ENCODE measurements at regions not wholly inside any gene's neighbourhood (a gene's known extent, or its start where the extent isn't known, plus 50 kb on each side); places are given as distances from the start of the nearest gene placed in this dataset.
A peak's percentile ranks its signal among the peaks of the same experiment; 100 is the strongest.

DNA sequence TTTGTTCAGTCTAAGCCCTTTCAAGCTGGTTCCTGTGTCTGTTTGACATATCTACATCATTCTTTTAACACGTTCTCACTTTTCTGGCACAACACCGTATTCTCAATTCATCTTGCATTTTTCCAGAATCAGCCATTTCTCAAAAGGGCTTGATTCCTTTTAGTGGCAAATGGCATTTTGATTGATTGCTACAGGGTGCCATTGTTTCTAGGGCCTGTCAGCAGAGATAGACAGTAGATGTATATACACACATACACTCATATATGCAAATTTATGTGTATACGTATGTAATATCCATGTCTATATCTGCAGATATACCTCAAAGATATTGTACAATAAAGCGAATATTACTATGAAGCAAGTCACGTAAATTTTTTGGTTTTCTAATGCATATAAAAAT is 367.9 kb upstream of the TNP1 start:
- no peak overlapping the region for H3K4me3 Mint-ChIP-seq
- peaks cover 15% of the 10 kb centered on the region for H3K4me1 Mint-ChIP-seq
- no peak for ATAC-seq
- no peak overlapping the region for H3K27ac Mint-ChIP-seq
- H3K36me3 Mint-ChIP-seq (ENCODE audit: low read depth), result peaks cover 8% of the 10 kb centered on the region
- CTCF ChIA-PET, result no interaction called here
- intact Hi-C loops (cut with DNase I, micrococcal nuclease), result loop anchor here in 1 of 2 experiments (10.0 kb wide), 1 partner anchor 1213 kb away; the partner anchor contains the start of gene MREG
- DNase-seq, result no peak
- H3K9me3 Mint-ChIP-seq (ENCODE audit: low read depth), result peaks cover 3% of the 10 kb centered on the region
- POLR2A ChIA-PET, result no interaction called here
- H3K27me3 Mint-ChIP-seq, result peaks cover 4% of the 10 kb centered on the region

DNA sequence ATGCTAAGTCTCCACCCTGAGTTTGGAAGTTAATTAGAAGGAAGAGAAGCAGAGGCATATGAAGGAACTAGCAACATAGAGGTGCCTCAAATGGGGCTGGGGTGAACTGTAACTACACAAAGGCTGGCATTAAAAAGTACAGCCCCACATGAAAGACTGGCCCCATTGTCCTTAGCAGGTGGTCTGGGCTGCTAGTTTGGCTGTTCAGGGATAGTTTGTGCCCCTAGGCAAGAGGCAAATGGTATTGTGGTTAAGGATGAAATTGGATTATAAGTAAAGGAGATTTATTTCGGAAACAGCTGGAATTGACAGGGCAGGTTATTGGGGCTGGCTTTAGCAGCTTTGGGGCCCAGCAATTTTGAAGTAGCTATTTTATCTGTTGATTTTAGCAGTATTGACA is 365.7 kb upstream of the TNP1 start:
- Mint-ChIP-seq H3K36me3 (ENCODE audit: low read depth) (peaks cover 8% of the 10 kb centered on the region), H3K27ac (no peak overlapping the region), H3K9me3 (ENCODE audit: low read depth) (peaks cover 3% of the 10 kb centered on the region), H3K4me3 (no peak overlapping the region), H3K27me3 (peaks cover 7% of the 10 kb centered on the region), H3K4me1 (peaks cover 24% of the 10 kb centered on the region)
- ATAC-seq (no peak), DNase-seq (no peak)
- ChIA-PET CTCF (interaction anchor here (0.5 kb wide), 1 partner anchor 78 kb away, joined by 3 read pairs; no protein-coding TSS in a partner anchor), POLR2A (no interaction called here)
- intact Hi-C loops (cut with DNase I, micrococcal nuclease), result loop anchor here in 1 of 2 experiments (10.0 kb wide), 1 partner anchor 1211 kb away; the partner anchor contains the start of gene MREG

DNA sequence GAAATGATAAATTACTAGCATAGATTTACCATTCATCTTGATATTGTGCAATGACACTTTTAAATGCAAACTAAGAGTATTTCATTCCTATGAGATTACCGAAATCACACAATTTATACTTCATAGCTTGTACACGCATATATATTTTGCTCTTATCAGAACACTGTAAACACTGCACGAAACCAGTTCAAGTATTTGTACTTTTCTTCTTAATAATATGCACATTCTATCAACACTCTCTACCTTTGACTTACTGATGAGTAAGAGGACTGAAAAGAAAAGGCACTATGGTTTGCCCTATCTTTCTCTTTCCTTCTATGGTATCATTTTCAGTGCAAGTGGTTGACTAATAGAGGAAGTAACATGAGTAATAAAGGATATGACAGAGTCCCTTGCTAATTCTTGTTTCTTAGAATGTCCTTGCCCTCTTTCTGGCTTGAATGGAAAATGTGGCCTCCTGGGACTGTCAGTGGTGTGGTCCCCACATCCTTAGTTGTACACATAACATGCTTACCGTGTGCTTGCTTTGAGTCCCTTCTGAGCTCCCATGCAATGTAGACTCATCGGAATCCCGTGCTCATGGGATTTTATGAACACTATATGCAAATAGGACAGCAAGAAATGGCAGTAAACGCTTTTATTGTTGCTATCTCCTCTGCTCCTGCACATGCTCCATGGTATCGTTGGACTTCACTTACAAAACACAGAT is 363.5 kb upstream of the TNP1 start:
- Mint-ChIP-seq H3K27ac (peak overlapping the region; percentile 86), H3K27me3 (peaks cover 10% of the 10 kb centered on the region), H3K4me1 (peaks cover 31% of the 10 kb centered on the region), H3K36me3 (ENCODE audit: low read depth) (peaks cover 8% of the 10 kb centered on the region), H3K4me3 (peak overlapping the region; percentile 44), H3K9me3 (ENCODE audit: low read depth) (peaks cover 3% of the 10 kb centered on the region)
- peak; percentile 82 for DNase-seq
- intact Hi-C loops (cut with DNase I, micrococcal nuclease), result loop anchor here (1.0 to 10.0 kb wide), 10 partner anchors 133 to 1209 kb away; partner anchors contain the start of gene MREG (in 1 of the 2)
- CTCF ChIA-PET, result interaction anchor here (0.6 to 1.7 kb wide), 3 partner anchors 8 to 133 kb away, joined by 3 to 4 read pairs (median 4); no protein-coding TSS in a partner anchor
- ATAC-seq, result peak; percentile 92
- POLR2A ChIA-PET, result interaction anchor here (0.7 kb wide), 2 partner anchors 127 to 370 kb away, joined by 3 to 4 read pairs; no protein-coding TSS in a partner anchor

DNA sequence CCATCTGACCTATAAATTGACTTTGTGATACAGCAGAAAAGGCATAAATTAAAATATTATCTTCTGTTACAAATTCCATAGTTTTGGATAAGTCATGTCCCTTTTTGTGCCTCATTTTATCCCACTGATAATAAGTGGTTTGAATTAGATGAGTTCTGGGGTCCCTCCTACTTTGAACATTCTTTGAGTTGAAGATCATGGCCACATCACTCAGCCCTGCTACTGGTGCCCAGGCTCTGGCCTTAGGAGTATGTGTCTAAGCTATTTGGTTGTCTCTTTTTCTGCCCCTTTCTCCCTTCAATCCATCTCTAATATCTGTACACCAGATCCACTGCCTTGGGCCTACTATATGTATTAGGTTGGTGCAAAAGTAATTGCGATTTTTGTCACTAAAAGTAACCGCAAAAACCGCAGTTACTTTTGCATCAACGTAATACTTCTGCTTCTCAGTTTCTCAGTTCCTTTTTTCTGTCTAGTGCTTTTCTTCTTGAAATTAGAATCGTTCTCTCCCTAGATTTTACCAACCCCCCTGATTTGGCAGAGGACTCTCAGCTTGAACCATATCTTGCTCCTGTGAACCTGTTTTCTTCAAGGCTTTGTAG is 362.5 kb upstream of the TNP1 start:
- intact Hi-C loops (cut with DNase I, micrococcal nuclease), result loop anchor here (2.0 to 10.0 kb wide), 8 partner anchors 365 to 1208 kb away; partner anchors contain the start of gene MREG (in 1 of the 2)
- Mint-ChIP-seq H3K27ac (peak overlapping the region; percentile 52), H3K9me3 (ENCODE audit: low read depth) (peaks cover 3% of the 10 kb centered on the region), H3K4me1 (peaks cover 34% of the 10 kb centered on the region), H3K27me3 (peaks cover 15% of the 10 kb centered on the region), H3K4me3 (peak overlapping the region; percentile 44), H3K36me3 (ENCODE audit: low read depth) (peaks cover 8% of the 10 kb centered on the region)
- POLR2A ChIA-PET, result no interaction called here
- DNase-seq, result no peak
- ATAC-seq, result no peak
- CTCF ChIA-PET, result interaction anchor here (0.7 to 1.2 kb wide), 2 partner anchors 9 to 134 kb away, joined by 3 to 4 read pairs; no protein-coding TSS in a partner anchor

DNA sequence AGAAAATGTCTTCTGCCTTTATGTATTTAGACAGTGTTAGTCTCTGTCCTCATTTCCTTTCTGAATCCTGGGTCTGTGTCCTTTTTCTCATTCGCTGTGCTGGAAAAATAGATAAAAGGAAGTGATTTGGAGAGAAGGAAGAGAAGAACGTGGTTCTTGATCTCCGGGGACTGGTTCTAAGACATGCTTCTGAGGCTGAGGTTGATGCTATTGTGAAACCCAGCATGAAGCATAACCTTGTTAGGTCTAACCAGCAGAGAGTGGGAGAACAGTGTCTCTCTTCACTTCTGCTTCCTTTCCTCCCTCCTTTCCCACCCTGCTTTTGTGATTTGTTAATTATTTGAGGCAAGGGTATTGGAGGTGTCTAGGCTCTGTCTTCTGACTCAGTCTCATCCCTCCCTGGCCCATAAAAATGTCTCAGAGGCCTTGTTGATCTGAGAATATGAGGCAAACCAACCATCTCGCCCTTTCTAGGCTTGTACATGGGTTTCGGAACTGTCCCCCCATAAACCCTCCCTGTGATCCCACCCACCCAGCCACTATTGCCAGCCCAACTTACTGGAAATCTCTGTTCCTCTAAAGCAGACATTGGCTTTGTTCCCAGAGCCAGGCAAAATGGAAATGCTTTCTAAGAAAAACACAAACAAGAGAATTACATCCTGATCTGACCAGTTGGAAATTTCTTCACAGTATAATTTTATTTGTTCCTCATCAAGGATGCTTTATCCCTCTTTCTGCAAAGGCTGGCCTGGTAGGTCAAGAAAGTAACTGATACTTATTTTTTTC is 360.6 kb upstream of the TNP1 start:
- intact Hi-C loops (cut with DNase I, micrococcal nuclease), result loop anchor here in 1 of 2 experiments (2.0 to 10.0 kb wide), 6 partner anchors 363 to 1206 kb away; partner anchors contain the start of gene MREG
- Mint-ChIP-seq H3K9me3 (ENCODE audit: low read depth) (peaks cover 3% of the 10 kb centered on the region), H3K27ac (no peak overlapping the region), H3K36me3 (ENCODE audit: low read depth) (peaks cover 8% of the 10 kb centered on the region), H3K4me1 (peaks cover 34% of the 10 kb centered on the region), H3K4me3 (no peak overlapping the region), H3K27me3 (peaks cover 21% of the 10 kb centered on the region)
- DNase-seq (no peak), ATAC-seq (no peak)
- ChIA-PET CTCF (no interaction called here), POLR2A (interaction anchor here (0.7 kb wide), 1 partner anchor 274 kb away, joined by 4 read pairs; no protein-coding TSS in a partner anchor)

DNA sequence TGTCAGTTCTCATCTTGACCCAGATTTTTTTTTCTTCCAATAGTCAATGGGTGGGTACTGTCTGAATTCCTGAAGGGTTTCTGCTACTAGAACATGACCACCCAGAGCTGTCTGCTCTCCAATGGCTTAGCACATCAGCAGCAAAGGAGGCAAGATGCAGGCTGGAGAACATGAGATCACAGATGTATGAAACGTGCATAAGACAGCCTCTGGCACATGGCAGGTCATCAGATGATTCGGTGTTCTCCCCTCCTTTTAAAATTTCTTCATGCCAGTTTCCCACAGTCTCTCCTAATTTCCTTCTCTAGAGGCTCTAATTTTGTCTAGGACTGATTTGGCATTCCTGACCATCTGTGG is 359.3 kb upstream of the TNP1 start:
- no peak overlapping the region for H3K27ac Mint-ChIP-seq
- POLR2A ChIA-PET, result interaction anchor here (0.7 kb wide), 1 partner anchor 129 kb away, joined by 4 read pairs; no protein-coding TSS in a partner anchor
- DNase-seq, result no peak
- H3K27me3 Mint-ChIP-seq, result peaks cover 27% of the 10 kb centered on the region
- intact Hi-C loops (cut with DNase I, micrococcal nuclease), result no loop called here
- ATAC-seq, result no peak
- peaks cover 31% of the 10 kb centered on the region for H3K4me1 Mint-ChIP-seq
- H3K4me3 Mint-ChIP-seq, result no peak overlapping the region
- CTCF ChIA-PET, result no interaction called here
- peaks cover 2% of the 10 kb centered on the region for H3K36me3 Mint-ChIP-seq (ENCODE audit: low read depth)
- peaks cover 3% of the 10 kb centered on the region for H3K9me3 Mint-ChIP-seq (ENCODE audit: low read depth)

DNA sequence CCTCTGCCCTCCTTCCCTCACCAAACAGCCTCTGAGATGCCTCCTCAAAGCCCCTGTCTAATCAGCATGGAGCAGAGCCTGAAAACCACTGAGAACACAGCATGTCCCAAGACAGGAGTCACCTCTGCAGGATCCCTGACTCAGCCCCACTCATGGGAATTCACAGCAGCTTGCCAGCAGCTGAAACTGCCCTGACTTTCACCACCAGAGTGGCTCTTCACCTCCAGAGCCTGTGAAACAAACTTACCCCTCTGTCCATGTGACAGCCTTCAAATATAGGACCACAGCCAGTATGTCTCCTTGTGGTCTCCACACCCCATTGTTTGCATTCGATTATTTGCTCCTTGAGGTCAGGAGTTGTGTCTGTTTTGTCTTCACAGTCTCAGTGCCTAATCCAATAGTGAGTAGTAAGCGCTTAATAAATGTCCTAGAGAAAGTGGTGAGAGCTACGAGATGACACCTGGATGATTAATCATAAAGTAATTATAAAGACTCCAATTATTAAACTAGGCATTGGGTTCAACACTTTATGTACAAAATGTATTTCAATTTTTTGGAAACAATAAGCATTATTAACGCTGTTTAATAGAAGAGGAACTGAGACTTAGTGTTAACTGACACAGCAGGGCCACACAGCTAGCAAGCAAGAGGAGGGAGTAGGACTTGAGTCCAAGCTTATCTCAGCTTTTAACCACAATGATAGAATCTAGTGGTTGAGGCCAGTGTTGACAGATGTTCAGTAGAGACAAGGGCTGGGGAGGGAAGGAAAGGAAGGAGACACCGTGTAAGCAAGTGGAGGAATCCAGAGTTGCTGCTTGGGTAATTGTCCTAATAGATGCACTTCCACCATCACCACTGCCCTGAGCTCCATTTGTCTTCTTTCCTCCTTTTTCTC is 358.7 kb upstream of the TNP1 start:
- no peaks in the 10 kb centered on the region for H3K36me3 Mint-ChIP-seq (ENCODE audit: low read depth)
- ATAC-seq, result peak; percentile 13
- intact Hi-C loops (cut with DNase I, micrococcal nuclease), result no loop called here
- peaks cover 24% of the 10 kb centered on the region for H3K4me1 Mint-ChIP-seq
- H3K27ac Mint-ChIP-seq, result no peak overlapping the region
- no peak overlapping the region for H3K4me3 Mint-ChIP-seq
- H3K27me3 Mint-ChIP-seq, result peaks cover 27% of the 10 kb centered on the region
- ChIA-PET CTCF (interaction anchor here (0.6 kb wide), 1 partner anchor 285 kb away, joined by 4 read pairs; no protein-coding TSS in a partner anchor), POLR2A (no interaction called here)
- H3K9me3 Mint-ChIP-seq (ENCODE audit: low read depth), result no peaks in the 10 kb centered on the region
- peak; percentile 7 for DNase-seq

DNA sequence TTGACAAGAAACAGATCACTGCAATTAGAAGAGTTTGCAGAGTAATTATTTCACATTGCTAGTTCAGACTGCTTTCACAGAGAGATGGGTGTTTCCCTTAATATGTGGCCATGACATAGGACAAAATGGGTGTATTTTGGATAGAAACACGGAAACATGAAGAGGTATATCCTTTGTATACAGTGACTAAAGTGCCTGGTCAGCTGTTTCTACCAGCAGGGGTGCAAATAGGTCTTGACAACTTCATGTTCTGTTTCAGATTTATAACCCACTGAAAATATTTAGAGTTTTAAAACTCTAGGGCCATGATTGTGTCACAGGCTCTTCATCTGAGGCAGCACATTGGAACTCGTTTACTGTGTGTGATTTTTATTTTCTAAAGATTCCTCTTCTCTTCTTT is 357.1 kb upstream of the TNP1 start:
- CTCF ChIA-PET, result no interaction called here
- no peaks in the 10 kb centered on the region for H3K36me3 Mint-ChIP-seq (ENCODE audit: low read depth)
- no peak overlapping the region for H3K4me3 Mint-ChIP-seq
- ATAC-seq (no peak), DNase-seq (no peak)
- intact Hi-C loops (cut with DNase I, micrococcal nuclease), result no loop called here
- peaks cover 33% of the 10 kb centered on the region for H3K27me3 Mint-ChIP-seq
- no peak overlapping the region for H3K27ac Mint-ChIP-seq
- peaks cover 10% of the 10 kb centered on the region for H3K4me1 Mint-ChIP-seq
- no peaks in the 10 kb centered on the region for H3K9me3 Mint-ChIP-seq (ENCODE audit: low read depth)
- POLR2A ChIA-PET, result no interaction called here

DNA sequence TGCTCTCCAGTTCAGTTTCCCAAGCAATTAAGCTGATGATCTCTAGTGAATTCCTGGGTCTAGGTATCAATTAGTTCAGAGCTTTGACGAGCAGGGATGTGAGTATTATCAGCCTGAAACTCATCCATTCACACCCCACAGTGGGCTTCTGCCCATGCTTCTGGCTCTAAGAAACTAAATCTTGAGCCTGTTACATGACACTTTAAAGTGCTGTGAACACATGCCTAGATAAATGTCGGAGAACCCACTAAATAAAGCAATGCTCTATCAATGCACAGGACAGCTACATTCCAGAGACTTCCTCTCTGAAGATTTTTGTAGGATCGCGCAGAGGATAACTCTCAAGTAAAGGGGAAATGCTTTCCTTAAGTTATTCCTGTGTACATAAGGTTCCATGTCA is 356.5 kb upstream of the TNP1 start:
- ATAC-seq (no peak), DNase-seq (no peak)
- Mint-ChIP-seq H3K27ac (no peak overlapping the region), H3K4me1 (peaks cover 9% of the 10 kb centered on the region), H3K36me3 (ENCODE audit: low read depth) (no peaks in the 10 kb centered on the region), H3K9me3 (ENCODE audit: low read depth) (no peaks in the 10 kb centered on the region), H3K4me3 (no peak overlapping the region), H3K27me3 (peaks cover 33% of the 10 kb centered on the region)
- intact Hi-C loops (cut with DNase I, micrococcal nuclease), result no loop called here
- ChIA-PET POLR2A (no interaction called here), CTCF (interaction anchor here (0.5 kb wide), 1 partner anchor 34 kb away, joined by 4 read pairs; no protein-coding TSS in a partner anchor)

DNA sequence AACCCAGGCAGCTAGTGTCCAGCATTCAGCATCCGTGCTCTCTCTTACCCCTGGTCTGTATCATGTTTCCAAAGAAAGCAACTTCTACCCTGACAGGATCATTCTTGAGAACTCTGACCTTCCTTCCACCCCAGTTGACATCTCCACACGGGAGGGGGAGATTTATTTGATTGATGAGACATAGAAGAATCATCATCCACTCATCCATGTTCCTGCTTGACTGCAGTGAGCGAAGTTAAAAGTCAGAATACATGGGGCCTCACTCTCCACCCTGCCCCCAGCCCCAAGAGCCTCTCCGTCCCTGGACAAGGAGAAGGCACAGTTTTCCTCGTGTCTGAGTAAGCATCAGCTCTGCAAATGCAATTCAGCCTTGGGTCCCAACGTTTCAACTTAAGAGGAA is 356.0 kb upstream of the TNP1 start:
- ChIA-PET POLR2A (no interaction called here), CTCF (interaction anchor here (0.5 kb wide), 1 partner anchor 34 kb away, joined by 4 read pairs; no protein-coding TSS in a partner anchor)
- Mint-ChIP-seq H3K36me3 (ENCODE audit: low read depth) (no peaks in the 10 kb centered on the region), H3K4me1 (peaks cover 9% of the 10 kb centered on the region), H3K27me3 (peaks cover 31% of the 10 kb centered on the region), H3K9me3 (ENCODE audit: low read depth) (no peaks in the 10 kb centered on the region), H3K4me3 (no peak overlapping the region), H3K27ac (no peak overlapping the region)
- DNase-seq (no peak), ATAC-seq (no peak)
- intact Hi-C loops (cut with DNase I, micrococcal nuclease), result no loop called here

Data from activated CD4-positive, alpha-beta T cell treated with anti-CD3 and anti-CD28 coated beads for 36 hours (primary cell).